CD4-positive, alpha-beta T cell treated with Interleukin-12 subunit alpha and Interleukin-12 subunit beta, for 1 hour (primary cell): ENCODE measurements at regions not wholly inside any gene's neighbourhood (a gene's known extent, or its start where the extent isn't known, plus 50 kb on each side); places are given as distances from the start of the nearest gene placed in this dataset.

Experiments
- DNase-seq: peaks from one replicate; pipeline ENCODE4 v3.0.0-alpha.2; 2020

- no peak for DNase-seq
Observed at GRCh38 chr9:129486756-129487657, 133.9 kb downstream of the C9orf50 start.

- no peak for DNase-seq
Observed at GRCh38 chr9:129485145-129485774, 135.6 kb downstream of the C9orf50 start.

DNA sequence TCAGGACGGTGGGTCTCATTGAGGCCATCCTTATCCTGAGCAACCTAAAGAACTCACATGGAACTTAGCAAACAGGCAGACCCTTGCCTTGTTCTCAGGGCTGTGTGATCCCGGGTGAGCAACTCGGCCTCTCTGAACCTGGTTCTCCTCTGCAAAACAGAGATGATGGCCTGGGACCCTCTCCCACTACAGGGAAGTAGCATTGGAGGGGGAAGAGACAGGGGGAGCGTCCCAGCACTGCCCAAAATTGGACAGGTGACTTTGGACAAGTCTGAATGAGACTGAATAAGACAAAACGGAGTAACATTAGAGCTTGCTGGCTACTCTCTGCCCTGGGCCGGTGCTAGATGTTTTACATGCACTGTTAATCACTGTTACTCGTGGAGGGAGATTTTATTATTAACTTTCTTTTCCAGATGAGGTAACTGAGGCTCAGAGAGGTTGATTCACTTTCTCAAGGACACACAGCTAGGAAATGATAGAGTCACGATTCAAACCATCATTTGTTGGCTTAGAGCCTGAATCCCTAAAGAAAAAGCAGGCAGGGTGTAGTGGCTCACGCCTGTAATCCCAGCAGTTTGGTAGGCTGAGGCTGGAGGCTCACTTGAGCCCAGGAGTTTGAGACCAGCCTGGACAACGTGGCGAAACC, 136.4 kb downstream of the C9orf50 start:
- no peak for DNase-seq

DNA sequence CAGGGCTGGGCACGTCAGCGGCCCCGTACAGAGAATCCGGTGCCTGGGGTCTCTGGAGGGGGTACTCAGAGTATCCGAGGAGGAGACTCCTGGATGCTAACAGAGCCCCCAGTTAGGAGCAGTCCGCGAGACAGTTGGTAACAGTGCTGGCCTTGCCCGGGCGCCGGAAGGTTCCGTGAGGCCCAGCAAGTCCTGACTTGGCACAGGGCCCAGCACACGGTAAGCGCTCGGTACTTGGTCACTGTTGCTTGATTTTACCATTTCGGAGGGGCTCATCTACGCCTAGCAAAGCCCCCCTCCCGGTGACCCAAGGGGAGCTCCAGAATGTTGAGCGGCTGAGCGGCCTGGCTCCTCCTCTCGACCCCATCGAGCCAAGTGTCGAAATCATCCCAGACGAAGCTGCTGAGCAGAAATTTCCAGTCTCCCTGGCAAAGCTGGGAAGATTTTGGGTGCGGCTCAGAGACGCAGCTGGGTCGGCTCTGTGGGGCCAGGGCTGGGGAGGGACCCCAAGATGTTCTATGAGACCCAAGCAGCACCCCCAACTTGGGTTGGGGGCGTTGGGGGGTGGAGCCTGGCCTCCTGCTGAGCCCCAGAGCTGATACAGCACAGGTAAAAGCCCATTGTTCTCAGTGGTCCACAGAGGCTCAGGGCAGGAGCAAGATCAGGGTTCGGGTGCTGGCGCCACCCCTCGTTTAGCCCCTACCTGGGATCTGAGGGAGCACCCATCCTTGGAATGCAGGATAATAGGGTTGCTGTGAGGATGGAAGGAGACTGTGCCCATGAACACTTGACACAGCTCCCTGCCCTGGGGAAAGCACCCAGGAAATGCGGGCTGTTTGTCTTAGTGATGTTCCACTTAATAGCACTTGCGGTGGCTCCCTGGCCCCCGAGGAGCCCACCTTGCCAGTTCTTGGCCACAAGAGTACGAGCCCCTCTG, 137.2 kb downstream of the C9orf50 start:
- DNase-seq = peak; percentile 62

DNA sequence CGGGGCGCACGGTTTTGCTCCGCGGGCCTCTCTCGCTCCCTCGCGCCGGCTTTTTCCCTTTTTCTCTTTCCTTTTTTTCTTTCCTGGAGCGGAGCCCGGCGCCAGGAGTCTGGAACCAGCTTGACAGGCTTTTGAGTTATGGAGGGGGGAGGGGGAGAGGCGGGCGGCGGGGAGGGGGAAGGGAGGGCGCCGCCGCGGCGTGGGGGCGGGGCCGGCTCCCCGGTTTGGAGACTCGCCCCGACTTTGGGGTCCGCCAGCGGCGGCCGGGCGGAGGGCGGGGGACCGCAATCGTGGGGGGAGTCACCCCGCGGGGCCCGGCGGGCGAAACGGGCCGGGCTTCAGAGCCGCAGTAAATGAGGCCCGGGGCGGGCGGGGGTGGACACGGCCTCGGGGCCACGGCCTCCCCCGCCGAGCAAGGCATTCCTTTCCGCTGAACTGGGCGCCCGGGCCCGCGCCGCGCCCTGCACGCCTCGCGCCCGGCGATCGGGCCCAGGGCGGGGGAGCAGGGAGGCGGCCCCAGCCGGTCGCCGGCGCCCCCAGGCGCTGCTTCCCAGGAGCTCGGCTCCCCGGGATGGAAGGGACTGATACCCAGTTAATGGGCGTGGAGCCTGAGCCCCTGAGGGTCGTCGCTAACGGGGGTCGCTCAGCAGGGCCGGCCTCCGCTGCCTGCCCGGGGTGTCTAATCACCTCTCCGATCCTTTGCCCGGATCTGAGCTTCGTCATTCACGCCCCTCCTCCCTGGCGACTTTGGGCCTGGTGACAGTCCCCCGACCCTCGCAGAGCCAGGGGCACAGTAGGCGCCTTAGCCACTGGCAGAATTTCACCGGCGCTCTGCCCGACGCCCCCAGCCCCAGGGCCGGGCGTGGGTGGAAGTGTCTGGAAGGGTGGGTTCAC, 138.1 kb downstream of the C9orf50 start:
- DNase-seq = peak; percentile 54

GRCh38 chr9:129481810-129482511, 138.9 kb downstream of the C9orf50 start:
- no peak for DNase-seq

GRCh38 chr9:129481424-129481809, 139.5 kb downstream of the C9orf50 start:
- DNase-seq = no peak

- DNase-seq = no peak
Observed at GRCh38 chr9:129480745-129481144, 140.2 kb downstream of the C9orf50 start.

DNA sequence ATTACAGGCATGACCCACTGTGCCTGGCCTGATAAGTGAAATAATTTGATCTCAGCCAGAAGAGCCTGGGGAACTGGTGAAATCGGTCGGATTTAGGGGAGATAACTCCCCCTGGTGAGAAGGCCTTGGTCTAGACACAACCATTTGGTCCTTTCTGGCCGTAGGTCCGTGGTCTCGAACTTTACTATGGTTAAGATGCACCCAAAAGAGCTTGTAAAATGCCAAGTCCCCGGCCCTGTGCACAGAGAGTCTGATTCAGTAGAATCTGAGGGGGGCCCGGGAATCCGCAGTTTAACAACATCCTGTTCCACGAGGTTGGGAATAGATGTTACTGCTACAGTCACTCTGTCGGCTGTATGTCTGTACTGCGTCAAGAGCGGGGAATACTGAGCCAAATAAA, 140.7 kb downstream of the C9orf50 start:
- DNase-seq = no peak

- no peak for DNase-seq
Observed at GRCh38 chr9:129479631-129480011, 141.3 kb downstream of the C9orf50 start.

DNA sequence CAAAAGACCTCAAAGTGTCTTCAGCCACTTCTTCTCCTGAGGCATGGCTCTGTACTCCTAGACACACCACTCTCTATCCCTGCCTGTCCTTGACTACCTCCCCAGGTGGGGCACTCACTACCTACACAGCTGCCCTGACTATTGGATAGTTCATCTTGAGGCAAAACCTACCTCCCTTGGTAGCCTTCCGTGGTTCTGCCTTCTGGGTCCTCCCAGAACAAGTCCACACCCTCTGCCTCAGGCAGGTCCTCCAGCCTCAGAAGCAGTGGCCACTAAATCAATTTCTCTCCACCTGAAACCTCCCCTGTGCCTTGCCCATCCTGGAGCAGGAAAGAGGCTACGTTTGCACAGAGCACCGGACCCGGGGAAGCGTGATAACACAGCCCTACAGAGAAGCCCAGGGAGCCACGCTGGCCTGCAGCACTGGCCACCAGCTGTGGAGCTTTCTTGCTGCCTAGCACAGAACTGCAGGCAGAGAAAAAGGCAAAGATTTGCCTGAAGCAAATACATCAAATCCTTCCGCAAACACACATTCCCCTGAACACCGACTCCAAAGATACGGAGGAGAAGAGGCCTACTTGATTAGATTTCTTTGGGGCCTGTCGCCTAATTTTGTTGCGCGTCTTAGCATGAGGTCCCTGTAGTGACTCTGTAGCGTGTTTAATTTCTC, 141.8 kb downstream of the C9orf50 start:
- DNase-seq = no peak

DNA sequence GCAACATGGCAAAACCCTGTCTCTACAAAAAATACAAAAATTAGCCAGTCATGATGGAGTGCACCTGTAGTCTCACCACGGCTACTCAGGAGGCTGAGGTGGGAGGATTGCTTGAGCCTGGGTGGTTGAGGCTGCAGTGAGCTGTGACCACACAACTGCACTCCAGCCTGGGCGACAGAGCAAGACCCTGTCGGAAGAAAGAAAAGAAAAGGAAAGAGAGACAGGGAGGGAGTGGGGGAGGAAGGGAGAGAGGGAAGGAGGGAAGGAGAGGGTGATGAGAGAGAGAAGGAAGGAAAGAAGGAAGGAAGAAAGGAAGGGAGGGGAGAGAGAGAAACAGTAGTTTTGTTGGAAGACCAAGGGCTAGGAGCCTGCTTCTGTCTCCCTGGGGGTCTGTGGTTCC, 142.4 kb downstream of the C9orf50 start:
- no peak for DNase-seq

DNA sequence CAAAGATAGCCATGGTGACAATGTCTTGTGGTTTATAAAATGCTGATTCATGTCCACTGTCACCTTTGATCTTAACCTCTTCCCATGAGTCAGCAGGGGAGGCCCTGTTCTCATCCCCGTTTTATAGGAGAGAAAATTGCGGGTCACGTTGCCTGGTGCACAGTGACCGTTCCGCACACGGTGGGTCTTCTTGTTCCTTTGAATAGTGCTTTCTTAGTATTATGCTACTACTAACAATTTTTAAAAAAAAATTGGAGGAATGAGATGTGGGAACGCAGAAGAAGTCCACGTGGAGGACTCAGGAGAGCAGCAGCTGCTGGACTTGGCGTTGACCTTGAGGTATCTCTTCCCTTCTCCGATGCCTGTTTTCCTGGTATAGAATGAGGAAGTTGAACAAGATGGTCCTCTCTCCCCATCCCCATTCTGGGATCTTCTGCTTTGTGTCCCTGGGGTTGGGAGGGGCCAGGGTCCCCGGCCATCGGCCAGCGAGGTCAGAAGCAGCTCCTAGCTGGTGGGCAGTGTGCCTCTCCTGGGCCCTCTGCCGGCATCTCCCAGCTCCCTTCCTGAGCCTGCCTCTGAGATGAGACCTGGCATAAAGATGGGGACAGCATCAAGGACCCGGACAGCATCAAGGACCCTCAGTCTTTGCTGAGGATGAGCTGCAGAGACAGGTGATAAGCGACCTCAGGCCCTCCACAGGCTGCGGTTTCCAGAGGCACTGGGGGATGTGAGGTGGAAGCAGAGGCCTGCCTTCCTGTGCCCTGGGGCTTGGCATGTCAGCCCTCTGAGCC, 143.9 kb downstream of the C9orf50 start:
- no peak for DNase-seq

DNA sequence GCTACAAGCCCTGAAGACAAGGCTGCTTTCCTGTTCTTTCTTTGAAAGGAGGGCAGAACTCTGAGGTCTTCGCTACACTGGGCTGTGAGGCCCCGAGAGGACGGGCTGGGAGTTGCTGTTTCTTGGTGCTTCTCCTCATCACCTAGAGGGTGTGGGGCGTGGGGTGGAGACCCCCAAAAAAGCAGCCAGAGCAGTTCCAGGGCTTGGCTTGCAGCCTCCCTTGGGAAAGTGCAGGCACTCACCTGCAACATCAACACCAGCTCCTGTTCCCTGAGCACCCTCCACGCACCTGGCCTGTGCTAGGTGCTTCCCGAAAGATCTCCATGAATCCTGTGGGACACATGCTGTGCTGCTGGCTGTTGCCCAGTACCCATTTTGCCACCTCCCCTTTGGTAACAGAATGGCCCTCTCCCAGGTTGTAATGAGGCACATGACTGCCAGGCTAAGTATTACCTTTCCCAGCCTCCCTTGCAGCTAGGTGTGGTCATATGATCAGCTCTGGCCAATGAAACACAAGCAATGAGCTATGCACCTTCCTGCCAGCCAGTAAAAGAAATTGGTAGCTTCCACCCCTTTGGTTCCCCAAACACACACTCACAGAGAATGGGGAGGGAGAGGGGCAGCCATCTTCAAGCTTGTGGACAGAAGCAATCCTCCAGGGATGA, 146.0 kb downstream of the C9orf50 start:
- no peak for DNase-seq

DNA sequence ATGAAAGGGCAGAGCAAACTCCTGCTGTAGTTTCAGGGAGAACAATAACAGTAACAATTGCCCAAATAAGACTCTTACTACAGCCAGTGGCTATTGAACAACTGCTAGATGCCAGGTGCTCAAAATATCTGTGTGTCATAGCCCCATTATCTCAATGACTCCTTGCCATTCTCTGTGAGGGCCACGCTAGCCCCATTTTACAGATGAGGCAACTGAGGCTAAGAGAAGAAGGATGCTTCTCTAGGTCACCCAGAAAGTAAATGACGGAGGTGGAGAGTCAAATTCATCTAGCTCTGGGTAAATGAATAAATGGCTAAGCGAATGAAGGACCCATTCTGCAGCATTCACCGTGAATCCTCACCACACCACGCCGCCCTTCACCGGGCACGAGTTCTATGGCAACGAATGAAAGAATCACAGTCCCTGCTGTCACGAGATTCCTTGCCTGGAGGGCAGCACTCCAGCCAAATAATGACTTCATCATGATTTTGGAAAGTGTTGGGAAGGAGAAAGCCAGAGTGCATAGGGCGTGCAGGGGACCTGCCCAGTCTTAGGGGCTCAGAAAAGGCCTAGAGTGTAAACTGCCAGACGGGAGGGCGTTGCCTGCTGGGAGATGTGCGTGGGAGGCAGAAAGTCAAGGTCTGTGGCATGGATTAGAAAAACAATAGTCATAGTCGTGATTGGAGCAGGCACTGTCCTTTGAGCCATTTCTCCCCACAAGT, 147.2 kb downstream of the C9orf50 start:
- DNase-seq = no peak

DNA sequence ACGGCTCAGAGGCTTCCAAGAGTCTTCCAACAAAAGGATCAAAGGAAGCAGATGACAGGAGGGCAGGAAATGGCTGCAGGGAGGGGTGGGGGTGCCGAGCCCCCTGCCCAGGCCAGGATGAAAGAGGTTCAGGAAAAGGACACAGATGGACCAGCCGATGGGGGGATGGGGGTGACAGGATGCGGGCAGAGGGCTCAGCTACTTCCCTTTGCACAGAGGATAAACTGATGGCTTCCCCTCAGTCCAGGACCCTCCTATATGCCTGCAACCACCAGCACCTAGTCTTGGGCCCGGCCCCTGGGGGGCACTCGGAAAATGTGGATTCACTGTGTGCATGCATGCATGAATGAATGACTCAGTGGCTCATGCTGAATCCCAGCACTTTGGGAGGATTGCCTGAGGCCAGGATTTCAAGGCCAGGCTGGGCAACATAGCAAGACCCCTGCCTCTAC, 148.2 kb downstream of the C9orf50 start:
- no peak for DNase-seq

GRCh38 chr9:129471201-129472019, 149.5 kb downstream of the C9orf50 start:
- DNase-seq = no peak
